NT2/D1 (cell line): ENCODE measurements at regions not wholly inside any gene's neighbourhood (a gene's known extent, or its start where the extent isn't known, plus 50 kb on each side); places are given as distances from the start of the nearest gene placed in this dataset.

ENCODE experiments used
- DNase-seq: peaks from one replicate; pipeline ENCODE4 v3.0.0-alpha.2; 2011; ENCODE audit warnings: low read depth, low spot score
- H3K27me3 ChIP-seq: 2 replicates; pipeline ENCODE4 v1.6.0; 2011; ENCODE audit warnings: mild to moderate bottlenecking; ENCODE audit not compliant: insufficient read length, insufficient read depth
- H3K36me3 ChIP-seq: 2 replicates; pipeline ENCODE4 v1.6.1; 2011; ENCODE audit warnings: mild to moderate bottlenecking, low read length, mixed read lengths; ENCODE audit not compliant: insufficient read depth, insufficient read length
- H3K4me1 ChIP-seq: 2 replicates; pipeline ENCODE4 v1.5.1; 2011; ENCODE audit not compliant: insufficient read depth, insufficient read length
- H3K4me3 ChIP-seq: 2 replicates; pipeline ENCODE4 v1.5.1; 2011; ENCODE audit warnings: low read depth; ENCODE audit not compliant: insufficient read length
- H3K9ac ChIP-seq: 2 replicates; pipeline ENCODE4 v1.6.0; 2011; ENCODE audit warnings: low read depth; ENCODE audit not compliant: insufficient read length
- H3K9me3 ChIP-seq: 2 replicates; pipeline ENCODE4 v1.5.1; 2011; ENCODE audit warnings: mild to moderate bottlenecking, low read length; ENCODE audit not compliant: insufficient read depth
- SUZ12 ChIP-seq: IDR thresholded peaks from 2 replicates; pipeline ENCODE4 v1.6.1; 2011; ENCODE audit not compliant: insufficient read length, insufficient read depth; ENCODE audit errors: extremely low read depth
- YY1 ChIP-seq: IDR thresholded peaks from 2 replicates; pipeline ENCODE4 v1.6.1; 2011; ENCODE audit not compliant: insufficient read length, insufficient read depth
- ZNF274 ChIP-seq: IDR thresholded peaks from 2 replicates; pipeline ENCODE4 v1.6.1; 2011; ENCODE audit warnings: mild to moderate bottlenecking, low read depth, low read length

- no peak for DNase-seq
- H3K9ac ChIP-seq, result no peak overlapping the region
- no peaks in the 10 kb centered on the region for H3K9me3 ChIP-seq
- TF ChIP-seq SUZ12, result no peak
- H3K36me3 ChIP-seq, result no peaks in the 10 kb centered on the region
- peaks cover 21% of the 10 kb centered on the region for H3K4me1 ChIP-seq
- H3K27me3 ChIP-seq, result peaks cover 3% of the 10 kb centered on the region
- H3K4me3 ChIP-seq, result no peak overlapping the region
These were observed 80.9 kb upstream of the WNT11 start for GRCh38 chr11:76287227-76287626.

DNA sequence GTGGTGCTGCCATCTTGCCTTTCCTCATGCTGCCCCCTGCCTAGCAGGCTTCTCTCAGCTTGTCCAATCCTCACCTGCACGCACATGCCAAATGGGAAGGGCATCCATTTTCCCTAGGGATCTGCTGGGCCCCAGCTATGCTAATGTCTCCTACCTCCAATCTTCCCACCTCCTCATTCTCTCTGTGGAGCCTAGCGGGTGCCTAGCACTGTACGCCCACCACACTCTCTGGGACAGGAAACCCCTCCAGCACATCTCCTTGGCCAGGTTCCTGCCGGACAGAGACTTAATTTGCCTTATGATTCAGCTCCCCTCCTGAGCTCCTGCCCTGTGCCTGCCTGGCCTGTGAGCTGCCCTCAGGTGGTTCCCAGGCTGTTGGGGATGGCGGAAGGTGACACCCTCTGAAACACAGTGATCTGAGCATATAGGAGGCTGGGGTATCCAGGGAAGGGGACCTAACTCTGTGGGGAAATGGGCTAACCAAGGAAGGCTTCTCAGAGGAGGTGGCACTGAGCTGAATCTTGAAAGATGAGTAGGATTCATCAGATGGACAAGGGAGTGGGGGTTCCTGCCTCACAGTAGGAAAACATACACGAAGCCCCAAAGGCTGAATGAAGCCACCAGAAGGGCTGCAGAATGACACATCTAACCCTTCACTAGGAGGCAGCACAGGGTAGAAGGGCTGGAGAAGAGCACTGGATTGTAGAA is 79.2 kb upstream of the WNT11 start:
- Histone ChIP-seq H3K36me3 (no peaks in the 10 kb centered on the region), H3K9ac (no peak overlapping the region), H3K9me3 (no peaks in the 10 kb centered on the region), H3K27me3 (peaks cover 3% of the 10 kb centered on the region), H3K4me3 (no peak overlapping the region), H3K4me1 (peaks cover 21% of the 10 kb centered on the region)
- TF ChIP-seq YY1, result no peak
- no peak for TF ChIP-seq ZNF274
- TF ChIP-seq SUZ12, result no peak
- DNase-seq, result no peak

- no peaks in the 10 kb centered on the region for H3K36me3 ChIP-seq
- H3K4me3 ChIP-seq, result no peak overlapping the region
These were observed 77.9 kb upstream of the WNT11 start for GRCh38 chr11:76284161-76284560.

GRCh38 chr11:76282811-76283595 is 76.7 kb upstream of the WNT11 start:
- H3K9ac ChIP-seq, result no peak overlapping the region
- peaks cover 5% of the 10 kb centered on the region for H3K27me3 ChIP-seq

More at GRCh38 chr11:76284161-76284560, 77.9 kb upstream of the WNT11 start:
- Histone ChIP-seq H3K4me1 (peaks cover 34% of the 10 kb centered on the region), H3K9me3 (no peaks in the 10 kb centered on the region), H3K9ac (no peak overlapping the region), H3K27me3 (peaks cover 5% of the 10 kb centered on the region)
- DNase-seq, result peak; percentile 30
- TF ChIP-seq SUZ12, result no peak
- no peak for TF ChIP-seq ZNF274
- TF ChIP-seq YY1, result no peak

GRCh38 chr11:76282172-76282571 is 75.9 kb upstream of the WNT11 start:
- no peaks in the 10 kb centered on the region for H3K36me3 ChIP-seq
- TF ChIP-seq ZNF274 (no peak), SUZ12 (no peak), YY1 (no peak)
- H3K9ac ChIP-seq, result no peak overlapping the region
- H3K9me3 ChIP-seq, result no peaks in the 10 kb centered on the region
- H3K4me1 ChIP-seq, result peaks cover 31% of the 10 kb centered on the region
- H3K27me3 ChIP-seq, result peaks cover 5% of the 10 kb centered on the region
- H3K4me3 ChIP-seq, result no peak overlapping the region
- no peak for DNase-seq

More at GRCh38 chr11:76282811-76283595, 76.7 kb upstream of the WNT11 start:
- DNase-seq, result no peak
- TF ChIP-seq YY1, result no peak
- no peak for TF ChIP-seq ZNF274
- no peak for TF ChIP-seq SUZ12
- Histone ChIP-seq H3K36me3 (no peaks in the 10 kb centered on the region), H3K4me1 (peaks cover 32% of the 10 kb centered on the region), H3K9me3 (no peaks in the 10 kb centered on the region), H3K4me3 (no peak overlapping the region)

- H3K9me3 ChIP-seq, result no peaks in the 10 kb centered on the region
These were observed 75.2 kb upstream of the WNT11 start for GRCh38 chr11:76281558-76281906.

GRCh38 chr11:76280882-76281557 is 74.7 kb upstream of the WNT11 start:
- Histone ChIP-seq H3K9me3 (no peaks in the 10 kb centered on the region), H3K9ac (no peak overlapping the region), H3K27me3 (peaks cover 5% of the 10 kb centered on the region), H3K36me3 (no peaks in the 10 kb centered on the region), H3K4me1 (peaks cover 33% of the 10 kb centered on the region), H3K4me3 (no peak overlapping the region)
- TF ChIP-seq YY1 (no peak), SUZ12 (no peak), ZNF274 (no peak)
- no peak for DNase-seq

More at GRCh38 chr11:76281558-76281906, 75.2 kb upstream of the WNT11 start:
- no peak for TF ChIP-seq ZNF274
- TF ChIP-seq SUZ12, result no peak
- TF ChIP-seq YY1, result no peak
- H3K4me1 ChIP-seq, result peaks cover 33% of the 10 kb centered on the region
- no peak for DNase-seq
- peaks cover 5% of the 10 kb centered on the region for H3K27me3 ChIP-seq
- no peaks in the 10 kb centered on the region for H3K36me3 ChIP-seq
- no peak overlapping the region for H3K9ac ChIP-seq
- H3K4me3 ChIP-seq, result no peak overlapping the region
